ENCODE measurements at regions not wholly inside any gene's neighbourhood (a gene's known extent, or its start where the extent isn't known, plus 50 kb on each side); places are given as distances from the start of the nearest gene placed in this dataset.
"Not testable (repeated sequence)": the region's sequence is repeated elsewhere in the genome, so short reads cannot be mapped to it uniquely, and the experiment has no call there.

GRCh38 chr16:9166326-9166993, 75.0 kb downstream of the HAPSTR1 start:
- intact Hi-C loops (cut with micrococcal nuclease): loop anchor here (10.0 kb wide), 1 partner anchor 1568 kb away; no protein-coding TSS in a partner anchor
- not testable (repeated sequence) for DNase-seq (ENCODE audit: low spot score); H3K36me3 Mint-ChIP-seq (ENCODE audit: low read depth); H3K9me3 Mint-ChIP-seq; H3K27me3 Mint-ChIP-seq (ENCODE audit: insufficient read depth); H3K4me3 Mint-ChIP-seq; H3K4me1 Mint-ChIP-seq (ENCODE audit: low read depth); H3K27ac Mint-ChIP-seq

GRCh38 chr16:9169094-9169493, 77.7 kb downstream of the HAPSTR1 start:
- Mint-ChIP-seq H3K9me3 (no peaks in the 10 kb centered on the region), H3K27me3 (ENCODE audit: insufficient read depth) (peaks cover 4% of the 10 kb centered on the region), H3K4me1 (ENCODE audit: low read depth) (no peaks in the 10 kb centered on the region), H3K27ac (no peak overlapping the region), H3K36me3 (ENCODE audit: low read depth) (no peaks in the 10 kb centered on the region), H3K4me3 (no peak overlapping the region)
- DNase-seq (ENCODE audit: low spot score): no peak
- intact Hi-C loops (cut with micrococcal nuclease): loop anchor here (10.0 kb wide), 1 partner anchor 1566 kb away; no protein-coding TSS in a partner anchor

DNA sequence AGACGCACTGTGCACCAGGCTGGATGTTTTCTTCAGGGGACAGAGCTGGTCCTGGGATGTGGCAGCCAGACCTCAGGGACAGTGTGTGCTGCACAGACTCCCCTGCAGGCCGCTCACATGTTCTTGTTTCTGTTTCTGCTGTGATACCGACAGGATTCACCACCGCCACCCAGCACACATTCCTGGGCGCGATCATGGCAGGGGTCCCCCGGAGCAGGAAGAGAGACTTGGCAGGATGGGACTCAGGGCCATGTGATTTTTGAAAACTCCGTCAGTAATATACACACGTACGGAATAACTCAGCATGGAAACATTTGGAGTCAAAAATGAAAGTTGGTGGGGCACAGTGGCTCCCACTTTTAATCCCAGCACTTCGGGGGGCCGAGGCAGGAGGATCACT, 79.0 kb downstream of the HAPSTR1 start:
- Mint-ChIP-seq H3K4me3 (no peak overlapping the region), H3K4me1 (ENCODE audit: low read depth) (no peaks in the 10 kb centered on the region), H3K36me3 (ENCODE audit: low read depth) (no peaks in the 10 kb centered on the region), H3K27ac (no peak overlapping the region), H3K27me3 (ENCODE audit: insufficient read depth) (peaks cover 4% of the 10 kb centered on the region), H3K9me3 (no peaks in the 10 kb centered on the region)
- no peak for DNase-seq (ENCODE audit: low spot score)
- intact Hi-C loops (cut with micrococcal nuclease): no loop called here

- no peaks in the 10 kb centered on the region for H3K4me1 Mint-ChIP-seq (ENCODE audit: low read depth)
- intact Hi-C loops (cut with micrococcal nuclease): no loop called here
Observed at GRCh38 chr16:9176547-9177418, 85.3 kb downstream of the HAPSTR1 start.

DNA sequence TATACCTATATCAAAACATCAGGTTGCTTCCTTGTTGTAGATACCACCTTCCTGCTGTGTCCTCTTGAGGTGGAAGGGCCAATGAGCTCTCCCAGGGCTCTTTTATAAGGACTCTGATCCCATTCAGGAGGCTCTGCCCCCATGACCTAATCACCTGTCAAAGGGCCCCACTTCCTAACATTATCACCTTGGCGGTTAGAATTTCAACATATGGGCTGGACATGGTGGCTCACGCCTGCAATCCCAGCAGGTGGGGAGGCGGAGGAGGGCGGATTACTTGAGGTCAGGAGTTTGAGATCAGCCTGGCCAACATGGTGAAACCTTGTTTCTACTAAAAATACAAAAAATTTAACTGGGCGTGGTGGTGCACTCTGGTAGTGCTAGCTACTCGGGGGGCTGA, 86.4 kb downstream of the HAPSTR1 start:
- intact Hi-C loops (cut with micrococcal nuclease): no loop called here

More at GRCh38 chr16:9176547-9177418, 85.3 kb downstream of the HAPSTR1 start:
- DNase-seq (ENCODE audit: low spot score): no peak
- Mint-ChIP-seq H3K36me3 (ENCODE audit: low read depth) (no peaks in the 10 kb centered on the region), H3K27ac (no peak overlapping the region), H3K9me3 (no peaks in the 10 kb centered on the region), H3K27me3 (ENCODE audit: insufficient read depth) (peaks cover under 1% of the 10 kb centered on the region), H3K4me3 (no peak overlapping the region)

DNA sequence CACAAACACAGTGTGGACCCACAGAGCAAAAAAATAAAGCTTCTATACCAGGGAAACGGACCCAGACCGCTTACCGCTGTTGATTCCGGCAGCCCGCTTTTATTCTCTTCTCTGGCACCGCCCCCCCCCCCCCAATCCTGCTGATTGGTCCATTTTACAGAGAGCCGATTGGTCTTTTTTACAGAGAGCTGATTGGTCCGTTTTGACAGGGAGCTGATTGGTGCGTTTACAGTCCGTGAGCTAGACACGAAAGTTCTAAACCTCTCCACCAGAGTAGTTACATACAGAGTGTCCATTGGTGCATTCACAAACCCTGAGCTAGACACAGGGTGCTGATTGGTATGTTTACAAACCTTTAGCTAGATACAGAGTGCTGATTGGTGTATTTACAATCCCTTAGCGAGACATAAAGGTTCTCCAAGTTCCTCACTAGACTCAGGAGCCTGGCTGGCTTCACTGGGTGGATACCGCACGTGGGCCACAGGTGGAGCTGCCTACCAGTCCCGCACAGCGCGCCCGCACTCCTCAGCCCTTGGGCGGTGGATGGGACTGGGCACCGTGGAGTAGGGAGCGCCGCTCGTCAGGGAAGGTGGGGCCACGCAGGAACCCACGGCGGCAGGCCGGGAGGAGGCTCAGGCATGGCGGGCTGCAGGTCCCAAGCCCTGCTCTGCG, 92.4 kb downstream of the HAPSTR1 start:
- Mint-ChIP-seq H3K36me3 (ENCODE audit: low read depth) (no peaks in the 10 kb centered on the region), H3K4me3 (no peak overlapping the region), H3K4me1 (ENCODE audit: low read depth) (no peaks in the 10 kb centered on the region), H3K9me3 (no peaks in the 10 kb centered on the region), H3K27me3 (ENCODE audit: insufficient read depth) (no peaks in the 10 kb centered on the region), H3K27ac (no peak overlapping the region)
- DNase-seq (ENCODE audit: low spot score): no peak
- intact Hi-C loops (cut with micrococcal nuclease): no loop called here

More for the DNA sequence above, 86.4 kb downstream of the HAPSTR1 start:
- H3K36me3 Mint-ChIP-seq (ENCODE audit: low read depth): no peaks in the 10 kb centered on the region
- H3K4me1 Mint-ChIP-seq (ENCODE audit: low read depth): no peaks in the 10 kb centered on the region
- H3K4me3 Mint-ChIP-seq: no peak overlapping the region
- H3K9me3 Mint-ChIP-seq: no peaks in the 10 kb centered on the region
- no peak for DNase-seq (ENCODE audit: low spot score)
- no peaks in the 10 kb centered on the region for H3K27me3 Mint-ChIP-seq (ENCODE audit: insufficient read depth)
- H3K27ac Mint-ChIP-seq: no peak overlapping the region

DNA sequence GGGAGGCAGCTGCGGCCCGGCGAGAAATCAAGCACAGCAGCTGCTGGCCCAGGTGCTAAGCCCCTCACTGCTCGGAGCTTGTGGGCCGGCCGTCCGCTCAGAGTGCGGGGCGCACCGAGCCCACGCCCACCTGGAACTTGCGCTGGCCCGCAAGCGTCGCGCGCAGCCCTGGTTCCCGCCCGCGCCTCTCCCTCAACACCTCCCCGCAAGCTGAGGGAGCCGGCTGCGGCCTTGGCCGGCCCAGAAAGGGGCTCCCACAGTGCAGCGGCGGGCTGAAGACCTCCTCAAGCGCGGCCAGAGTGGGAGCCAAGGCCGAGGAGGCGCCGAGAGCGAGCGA, 92.9 kb downstream of the HAPSTR1 start:
- intact Hi-C loops (cut with micrococcal nuclease): no loop called here
- H3K4me1 Mint-ChIP-seq (ENCODE audit: low read depth): no peaks in the 10 kb centered on the region
- no peaks in the 10 kb centered on the region for H3K9me3 Mint-ChIP-seq
- no peaks in the 10 kb centered on the region for H3K36me3 Mint-ChIP-seq (ENCODE audit: low read depth)
- H3K27me3 Mint-ChIP-seq (ENCODE audit: insufficient read depth): no peaks in the 10 kb centered on the region
- no peak for DNase-seq (ENCODE audit: low spot score)
- H3K27ac Mint-ChIP-seq: no peak overlapping the region
- no peak overlapping the region for H3K4me3 Mint-ChIP-seq

DNA sequence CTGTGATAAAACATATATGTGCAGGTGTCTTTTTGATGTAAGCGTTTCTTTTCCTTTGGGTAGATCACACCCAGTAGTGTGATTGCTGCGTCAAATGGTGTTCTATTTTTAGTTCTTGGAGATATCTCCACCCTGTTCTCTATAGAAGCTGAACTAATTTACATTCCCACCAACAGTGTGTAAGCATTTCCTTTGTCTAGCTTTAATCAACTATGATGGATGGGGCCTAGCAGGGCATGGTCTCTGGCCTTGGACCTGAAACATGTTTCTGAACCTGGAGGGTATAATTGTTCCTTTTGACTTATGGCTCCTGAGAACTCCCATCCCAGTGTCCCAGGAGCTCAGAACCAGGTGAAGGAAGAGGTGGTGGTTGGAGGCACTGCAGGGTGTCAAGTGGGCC, 93.9 kb downstream of the HAPSTR1 start:
- Mint-ChIP-seq H3K4me3 (no peak overlapping the region), H3K27ac (no peak overlapping the region), H3K27me3 (ENCODE audit: insufficient read depth) (no peaks in the 10 kb centered on the region), H3K9me3 (no peaks in the 10 kb centered on the region), H3K4me1 (ENCODE audit: low read depth) (no peaks in the 10 kb centered on the region), H3K36me3 (ENCODE audit: low read depth) (no peaks in the 10 kb centered on the region)
- intact Hi-C loops (cut with micrococcal nuclease): no loop called here
- no peak for DNase-seq (ENCODE audit: low spot score)

DNA sequence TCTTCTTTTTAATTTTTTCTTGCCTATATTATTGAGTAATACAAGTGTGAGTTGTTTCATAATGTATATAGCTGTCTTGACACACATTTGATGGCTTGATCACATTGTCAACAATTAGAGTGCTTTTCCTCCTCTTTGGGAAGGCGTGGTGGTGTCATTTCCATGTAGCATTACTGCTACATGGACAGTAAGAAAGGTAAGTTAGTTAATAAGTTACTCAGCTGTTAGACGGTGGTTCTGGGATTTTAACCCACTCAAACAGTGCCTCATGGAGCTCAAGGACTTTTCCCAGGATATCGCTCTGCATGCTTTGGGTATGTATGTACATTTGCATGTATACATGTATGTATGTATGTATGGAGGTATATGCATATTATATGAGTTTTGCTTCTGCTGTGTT, 94.6 kb downstream of the HAPSTR1 start:
- Mint-ChIP-seq H3K4me3 (no peak overlapping the region), H3K9me3 (no peaks in the 10 kb centered on the region), H3K27ac (no peak overlapping the region), H3K27me3 (ENCODE audit: insufficient read depth) (no peaks in the 10 kb centered on the region), H3K36me3 (ENCODE audit: low read depth) (no peaks in the 10 kb centered on the region), H3K4me1 (ENCODE audit: low read depth) (no peaks in the 10 kb centered on the region)
- no peak for DNase-seq (ENCODE audit: low spot score)
- intact Hi-C loops (cut with micrococcal nuclease): no loop called here

DNA sequence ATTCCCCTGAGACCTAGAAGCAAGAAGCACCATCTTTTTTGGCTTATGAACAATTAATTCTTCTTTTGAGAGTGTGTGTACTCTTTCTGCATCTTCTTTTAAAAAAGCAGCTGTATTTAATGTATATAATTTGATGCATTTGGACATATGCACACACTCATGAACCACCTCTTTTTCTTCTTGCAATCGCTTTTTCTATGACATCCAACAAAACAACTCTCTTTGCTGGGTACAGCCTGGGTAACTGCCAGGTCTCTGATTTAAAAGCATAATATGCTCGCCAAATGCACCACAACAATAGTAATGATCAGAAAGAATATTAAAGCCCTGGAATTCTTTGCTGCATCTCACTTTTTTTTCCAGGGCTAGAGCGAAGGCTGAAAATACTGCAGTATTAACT, 97.3 kb downstream of the HAPSTR1 start:
- DNase-seq (ENCODE audit: low spot score): no peak
- H3K36me3 Mint-ChIP-seq (ENCODE audit: low read depth): no peaks in the 10 kb centered on the region
- H3K27me3 Mint-ChIP-seq (ENCODE audit: insufficient read depth): no peaks in the 10 kb centered on the region
- no peaks in the 10 kb centered on the region for H3K9me3 Mint-ChIP-seq
- no peaks in the 10 kb centered on the region for H3K4me1 Mint-ChIP-seq (ENCODE audit: low read depth)
- H3K4me3 Mint-ChIP-seq: no peak overlapping the region
- H3K27ac Mint-ChIP-seq: no peak overlapping the region
- intact Hi-C loops (cut with micrococcal nuclease): no loop called here

- Mint-ChIP-seq H3K4me3 (no peak overlapping the region), H3K4me1 (ENCODE audit: low read depth) (no peaks in the 10 kb centered on the region), H3K27ac (no peak overlapping the region), H3K36me3 (ENCODE audit: low read depth) (no peaks in the 10 kb centered on the region), H3K27me3 (ENCODE audit: insufficient read depth) (no peaks in the 10 kb centered on the region), H3K9me3 (no peaks in the 10 kb centered on the region)
- no peak for DNase-seq (ENCODE audit: low spot score)
- intact Hi-C loops (cut with micrococcal nuclease): no loop called here
Observed at GRCh38 chr16:9191274-9191850, 99.9 kb downstream of the HAPSTR1 start.

GRCh38 chr16:9192746-9193145, 101.3 kb downstream of the HAPSTR1 start:
- Mint-ChIP-seq H3K4me1 (ENCODE audit: low read depth) (no peaks in the 10 kb centered on the region), H3K9me3 (no peaks in the 10 kb centered on the region), H3K27ac (no peak overlapping the region), H3K4me3 (no peak overlapping the region), H3K36me3 (ENCODE audit: low read depth) (no peaks in the 10 kb centered on the region), H3K27me3 (ENCODE audit: insufficient read depth) (no peaks in the 10 kb centered on the region)
- intact Hi-C loops (cut with micrococcal nuclease): no loop called here
- DNase-seq (ENCODE audit: low spot score): no peak

GRCh38 chr16:9195287-9195686, 103.8 kb downstream of the HAPSTR1 start:
- H3K36me3 Mint-ChIP-seq (ENCODE audit: low read depth): no peaks in the 10 kb centered on the region
- intact Hi-C loops (cut with micrococcal nuclease): no loop called here
- no peaks in the 10 kb centered on the region for H3K9me3 Mint-ChIP-seq
- no peaks in the 10 kb centered on the region for H3K4me1 Mint-ChIP-seq (ENCODE audit: low read depth)
- H3K27ac Mint-ChIP-seq: no peak overlapping the region
- H3K4me3 Mint-ChIP-seq: no peak overlapping the region
- DNase-seq (ENCODE audit: low spot score): no peak
- no peaks in the 10 kb centered on the region for H3K27me3 Mint-ChIP-seq (ENCODE audit: insufficient read depth)
